Ramos (cell line): ENCODE measurements at regions not wholly inside any gene's neighbourhood (a gene's known extent, or its start where the extent isn't known, plus 50 kb on each side); places are given as distances from the start of the nearest gene placed in this dataset.

Experiments
- in situ Hi-C: fragments of 300-500 bp; cut with MboI; formaldehyde crosslinking; loops from one replicate; pipeline ENCODE4 v1.14.3; 2022; ENCODE audit warnings: low sequenced_read_pairs; ENCODE audit not compliant: unreplicated experiment

DNA sequence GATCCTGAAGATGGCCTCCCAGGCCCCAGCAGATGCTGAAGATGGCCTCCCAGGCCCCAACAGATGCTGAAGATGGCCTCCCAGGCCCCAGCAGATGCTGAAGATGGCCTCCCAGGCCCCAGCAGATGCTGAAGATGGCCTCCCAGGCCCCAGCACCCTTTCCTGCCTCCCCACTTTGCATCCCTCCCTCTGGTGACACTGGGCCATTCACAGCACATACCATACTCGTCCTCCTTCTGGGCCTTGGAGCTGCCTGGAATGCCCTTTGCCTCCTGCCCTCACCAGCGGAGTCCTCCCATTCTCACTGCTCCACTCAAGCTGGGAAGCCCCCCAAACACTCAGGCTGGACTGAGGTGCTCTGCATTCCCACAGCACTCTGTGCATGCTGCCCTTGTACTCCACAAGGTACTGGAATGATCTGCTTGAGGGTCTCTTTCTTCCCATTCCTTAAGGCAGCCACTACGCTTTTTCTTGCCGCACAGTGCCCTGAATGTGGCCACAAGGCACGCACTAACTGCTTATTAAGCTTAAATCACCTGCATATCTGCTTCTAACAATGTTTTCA, 550.0 kb downstream of the BNC2 start:
- in situ Hi-C loops = no loop called here

DNA sequence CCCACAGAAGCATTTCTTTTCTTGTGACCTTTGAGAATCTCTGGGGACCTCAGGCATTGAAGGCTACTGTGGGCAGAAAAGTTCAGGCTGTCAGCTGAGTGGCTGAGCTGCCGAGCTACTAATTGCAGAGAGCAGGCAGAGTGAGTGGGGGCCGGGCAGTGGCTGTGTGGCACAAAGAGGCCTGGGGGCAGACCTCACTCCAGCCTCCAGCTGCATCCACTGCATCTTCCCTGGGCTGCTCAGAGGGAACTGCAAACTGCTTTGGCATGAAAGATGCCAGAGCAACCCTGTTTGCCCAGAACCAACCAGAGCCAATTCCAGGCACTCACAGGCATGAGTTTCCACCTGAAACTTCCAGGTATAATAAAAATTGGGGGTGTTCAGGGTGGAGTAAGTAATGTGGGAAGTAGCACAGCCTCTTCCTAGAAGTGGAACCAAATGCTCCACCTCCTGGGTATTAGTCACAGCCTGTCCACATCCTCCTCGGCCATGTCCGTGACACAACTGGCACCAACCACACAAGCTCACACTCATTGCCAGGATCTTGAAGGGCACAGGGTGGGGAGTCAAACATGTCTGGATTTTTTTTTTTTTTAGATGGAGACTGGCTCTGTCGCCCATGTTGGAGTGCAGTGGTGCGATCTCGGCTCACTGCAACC, 548.9 kb downstream of the BNC2 start:
- in situ Hi-C loops = no loop called here

DNA sequence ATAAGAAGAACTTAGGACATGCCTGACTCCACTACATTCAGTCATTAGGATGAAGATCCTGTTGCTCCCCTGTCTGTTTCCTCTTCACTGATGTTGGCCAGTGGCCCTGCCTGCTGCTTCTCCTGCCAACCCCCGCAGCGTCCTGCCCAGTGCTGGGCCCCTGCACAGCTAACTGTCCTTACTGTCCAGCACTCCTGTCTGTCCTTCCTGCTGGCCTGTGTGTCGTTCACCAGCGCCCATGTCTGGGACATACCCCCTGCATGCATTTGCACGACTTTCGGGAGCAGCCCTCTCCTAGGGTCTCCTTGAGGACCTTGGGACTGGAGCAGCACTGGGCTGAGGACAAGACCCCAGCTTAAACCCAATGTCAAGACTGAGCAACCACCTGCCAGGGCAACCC, 547.6 kb downstream of the BNC2 start:
- in situ Hi-C loops = no loop called here

DNA sequence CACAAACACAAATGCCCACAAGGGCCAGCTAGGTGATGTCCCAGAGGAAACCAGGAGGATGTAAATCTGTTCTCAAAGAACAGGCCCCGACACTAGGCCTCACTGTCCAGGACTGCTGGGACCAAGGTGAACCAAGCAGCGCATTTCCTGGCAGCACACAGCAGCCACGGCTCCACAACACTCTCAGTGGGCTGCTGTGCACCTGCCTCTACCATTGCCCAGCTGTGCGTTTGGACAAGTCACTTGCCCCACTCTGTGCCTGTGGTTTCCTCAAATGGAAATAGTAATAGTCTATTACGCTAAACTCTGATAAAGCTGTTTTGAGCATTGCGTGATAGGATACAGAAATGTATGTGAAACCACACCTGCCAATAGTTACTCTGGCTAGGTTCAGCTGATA, 544.5 kb downstream of the BNC2 start:
- in situ Hi-C loops = no loop called here

DNA sequence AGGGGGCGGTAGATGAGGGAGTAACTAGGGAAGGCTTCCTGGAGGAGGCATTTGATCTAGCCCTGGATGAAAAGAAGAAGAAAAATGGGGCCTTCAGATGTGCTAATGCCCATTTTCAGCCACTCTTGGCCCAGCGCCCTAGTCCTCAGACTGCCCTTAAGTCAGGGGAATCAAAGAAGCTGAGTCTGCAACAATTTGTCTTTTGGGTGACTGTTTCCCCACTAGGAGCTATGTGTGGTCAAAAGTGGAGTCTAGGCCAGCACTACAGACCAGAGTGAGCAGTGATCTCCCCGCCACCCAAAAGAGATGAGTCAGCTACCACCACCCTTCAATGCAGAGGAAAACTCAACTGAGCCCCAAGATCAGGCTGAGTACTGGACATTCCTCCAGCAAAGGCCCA, 542.1 kb downstream of the BNC2 start:
- in situ Hi-C loops = no loop called here

DNA sequence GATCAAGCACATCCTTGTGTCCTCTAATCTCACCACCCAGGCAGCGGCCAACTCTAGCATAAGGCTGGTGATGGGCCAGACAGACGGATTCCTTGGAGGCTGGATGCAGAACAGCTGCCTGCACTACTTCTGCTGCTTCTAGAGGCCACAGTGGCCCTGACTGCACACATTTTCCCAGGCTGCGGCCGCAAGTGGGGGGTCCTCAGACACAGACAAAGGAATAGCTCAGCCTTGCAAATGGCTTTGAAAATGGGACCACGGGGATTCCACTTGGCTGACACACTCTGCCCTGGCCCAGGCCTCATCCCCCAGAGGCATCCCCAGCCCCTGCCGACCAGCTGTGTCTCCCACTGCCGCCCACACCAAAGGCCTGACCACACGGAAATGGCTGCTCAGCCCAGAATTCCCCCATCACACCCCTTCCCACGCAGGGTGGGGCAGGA, 540.8 kb downstream of the BNC2 start:
- in situ Hi-C loops = no loop called here

DNA sequence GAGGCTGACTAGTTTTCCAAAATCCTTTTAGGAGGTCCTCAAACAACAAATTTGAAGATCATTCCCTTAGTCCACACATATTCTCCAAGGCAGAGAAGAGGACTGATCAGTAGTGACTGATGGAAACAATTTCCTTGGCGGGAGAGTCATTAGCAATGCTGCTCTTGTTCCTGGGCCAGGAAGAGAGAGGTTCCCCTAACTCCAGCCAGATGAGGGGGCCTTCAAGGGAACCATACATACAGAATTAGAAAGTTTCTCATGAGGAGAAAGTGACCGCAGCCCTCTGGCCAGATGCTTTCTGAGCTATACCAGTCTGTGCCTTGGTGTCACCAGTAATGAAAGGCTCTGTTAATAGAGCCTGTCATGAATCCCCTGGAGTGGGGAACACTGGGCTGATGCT, 539.4 kb downstream of the BNC2 start:
- in situ Hi-C loops = no loop called here

DNA sequence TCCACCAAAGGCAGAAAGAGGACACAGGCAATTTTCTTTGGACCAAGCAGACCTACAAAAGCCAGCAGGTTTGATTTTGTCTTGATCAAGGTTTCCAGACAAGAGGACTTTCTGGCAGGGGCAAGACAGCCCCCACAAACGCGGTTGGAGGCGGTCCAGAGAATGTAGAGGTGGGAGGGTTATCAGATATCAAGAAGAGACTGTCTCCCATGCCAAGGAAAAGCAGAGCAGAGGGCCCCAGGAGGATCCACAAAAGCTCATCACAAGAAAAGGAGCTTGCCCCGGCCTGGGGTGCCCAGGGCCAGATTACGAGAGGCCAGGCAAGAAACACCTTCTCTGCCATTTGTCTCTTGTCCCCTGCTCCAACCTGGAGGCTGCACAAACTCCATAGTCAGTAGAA, 538.9 kb downstream of the BNC2 start:
- in situ Hi-C loops = no loop called here

DNA sequence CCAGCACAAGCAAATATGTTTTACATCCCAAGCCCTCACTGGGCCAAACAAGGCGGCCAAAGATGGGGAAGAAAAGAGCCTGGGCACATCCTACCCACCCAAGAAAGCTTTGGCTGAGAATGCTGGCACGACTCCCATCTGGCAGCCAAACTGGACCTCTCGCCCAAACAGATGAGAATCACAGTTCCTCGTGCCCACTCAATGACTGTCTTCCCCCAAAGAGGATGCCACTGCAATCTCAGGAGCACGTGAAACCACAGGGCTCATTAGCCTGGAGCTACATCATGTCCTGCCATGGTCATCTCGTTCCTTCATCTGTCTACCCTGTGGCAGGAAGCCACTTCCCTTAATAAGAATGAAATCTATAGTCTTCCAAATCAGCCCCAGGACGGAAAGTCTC, 536.8 kb downstream of the BNC2 start:
- in situ Hi-C loops = no loop called here

DNA sequence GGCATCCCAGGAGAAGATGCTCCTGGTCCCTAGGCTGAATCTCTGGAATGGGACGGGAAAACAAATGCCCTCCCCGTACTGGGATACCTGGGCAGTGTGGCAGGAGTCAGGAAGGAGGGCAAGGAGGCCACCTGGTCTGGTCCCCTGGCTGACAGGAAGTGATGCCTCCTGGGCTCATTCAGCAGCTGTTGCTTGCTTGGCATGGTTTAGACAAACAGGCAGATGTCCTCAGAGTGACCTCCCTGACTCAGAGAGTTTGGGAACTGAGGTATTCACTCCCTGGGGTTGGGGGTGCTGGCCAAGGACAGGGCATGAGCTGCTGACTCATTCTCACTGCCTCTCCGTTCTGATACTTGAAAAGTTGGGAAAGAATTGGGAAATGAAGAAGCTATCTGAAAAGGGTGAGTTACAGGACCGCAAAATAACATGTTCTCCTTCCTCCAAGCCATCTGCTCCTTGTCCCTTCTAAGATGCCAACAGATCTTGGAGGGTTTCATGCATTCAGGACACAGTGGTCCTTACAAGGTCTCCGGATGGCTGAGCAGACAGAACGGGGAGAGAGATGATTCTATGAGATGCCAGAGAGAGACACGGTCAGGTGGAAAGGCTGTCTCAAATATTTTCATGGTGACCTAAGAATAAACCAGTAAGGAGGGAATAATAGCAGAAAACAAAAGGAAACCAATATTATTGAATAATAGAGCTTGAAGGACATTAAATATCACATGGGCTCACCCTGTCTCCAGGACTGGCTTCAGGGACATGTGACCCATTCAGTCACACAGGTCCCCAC, 534.5 kb downstream of the BNC2 start:
- in situ Hi-C loops = no loop called here

DNA sequence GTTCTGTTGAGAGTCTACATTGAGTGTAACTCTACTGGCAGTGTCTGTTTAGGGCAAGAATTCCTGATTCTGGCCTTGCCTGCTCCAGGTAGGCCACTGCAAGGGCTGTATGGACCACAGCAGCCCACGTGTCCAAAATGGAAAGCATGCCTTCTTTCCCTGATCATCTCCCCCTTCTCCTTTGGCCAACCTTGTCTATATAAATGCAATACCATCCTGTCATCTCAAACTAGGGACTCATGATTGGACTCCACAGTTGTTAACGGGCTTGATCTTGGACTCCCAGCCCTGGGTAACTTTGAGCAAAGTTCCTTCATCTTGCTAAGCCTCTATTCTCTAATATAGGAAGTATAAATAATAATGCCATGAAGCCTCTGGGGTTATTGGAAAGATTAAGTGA, 533.6 kb downstream of the BNC2 start:
- in situ Hi-C loops = no loop called here

DNA sequence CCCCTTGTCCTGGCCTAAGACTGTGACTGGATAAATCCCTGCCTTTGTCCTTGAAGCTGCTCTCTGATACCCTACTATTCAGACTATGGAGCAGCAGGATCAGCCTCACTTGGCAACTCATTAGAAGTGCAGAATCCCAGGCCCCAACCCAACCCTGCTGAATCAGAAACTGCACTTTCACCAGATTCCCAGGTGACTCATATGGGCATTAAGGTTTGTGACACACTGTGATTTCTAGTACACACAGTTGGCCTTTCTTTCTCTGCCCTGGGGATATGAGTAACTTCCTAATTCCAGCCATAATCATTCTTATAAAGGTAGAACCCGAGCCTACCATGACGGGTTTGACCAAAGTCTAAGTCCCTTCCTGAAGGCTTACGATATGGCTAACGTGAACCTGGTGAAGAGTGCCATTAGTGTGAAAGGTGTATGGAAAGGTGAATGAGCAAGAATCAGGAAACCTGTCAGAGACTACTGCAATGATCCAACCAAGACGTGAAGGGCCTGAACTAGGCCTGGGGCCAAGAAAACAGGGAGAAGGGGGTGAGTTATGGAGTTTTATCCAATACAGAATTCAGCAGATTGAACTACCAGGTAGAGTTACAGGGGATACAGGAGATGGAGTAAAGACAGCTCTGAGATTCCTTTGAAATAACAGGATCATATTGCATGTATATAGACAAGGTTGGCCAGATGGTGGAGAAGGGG, 533.0 kb downstream of the BNC2 start:
- in situ Hi-C loops = no loop called here

DNA sequence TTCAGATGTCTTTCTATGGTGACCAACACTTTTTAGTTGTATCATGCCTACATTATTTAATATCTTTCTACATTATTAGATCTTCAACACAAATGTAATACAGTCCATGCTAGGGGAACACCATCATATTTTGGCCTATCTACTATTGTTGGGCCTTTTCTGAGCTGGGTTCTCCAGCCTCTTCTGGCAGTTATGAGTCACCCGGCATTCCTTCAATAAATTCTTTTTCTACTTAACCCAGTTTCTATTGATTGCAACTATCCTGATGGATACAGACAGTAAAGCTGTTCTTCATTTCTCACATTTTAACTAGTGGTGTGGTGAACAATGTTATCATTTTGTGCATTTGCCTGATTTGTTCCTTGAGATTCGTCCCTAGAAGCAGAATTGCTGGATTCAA, 529.3 kb downstream of the BNC2 start:
- in situ Hi-C loops = no loop called here

DNA sequence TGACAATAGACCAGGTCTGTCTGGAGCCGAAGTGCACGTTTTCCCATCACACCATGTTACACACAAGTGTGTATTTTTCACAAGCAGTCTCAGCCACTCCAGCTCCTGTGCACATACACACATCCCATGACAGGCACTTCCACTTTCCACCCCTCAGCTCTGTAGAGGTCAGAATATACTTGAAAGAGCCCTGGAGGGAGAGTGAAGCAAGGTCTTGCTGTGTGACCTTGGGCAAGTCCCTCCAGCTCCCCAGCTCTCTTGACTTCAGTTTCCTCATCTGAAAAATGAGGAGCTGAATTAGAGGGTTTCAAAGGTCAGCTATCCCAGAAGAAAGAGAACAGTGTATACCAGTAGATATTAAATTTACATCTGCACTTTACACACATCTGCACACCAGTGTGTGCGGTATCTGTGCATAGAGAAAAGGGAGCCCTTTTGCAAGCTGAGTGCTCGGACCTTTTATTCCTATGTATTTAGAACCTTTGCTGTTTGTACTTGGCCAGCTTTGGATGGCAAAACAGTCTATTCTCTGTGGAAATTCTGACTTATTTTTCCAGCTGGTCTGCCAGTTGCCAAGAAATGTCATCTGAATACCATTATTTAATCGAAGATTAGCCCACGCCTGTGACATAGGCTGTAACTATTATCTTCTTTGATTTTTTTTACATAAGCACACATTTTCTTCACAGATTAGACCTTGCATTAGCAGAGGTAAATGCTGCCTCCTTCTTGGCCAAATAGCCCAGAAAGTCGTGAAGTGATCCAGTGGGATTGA, 528.0 kb downstream of the BNC2 start:
- in situ Hi-C loops = no loop called here

DNA sequence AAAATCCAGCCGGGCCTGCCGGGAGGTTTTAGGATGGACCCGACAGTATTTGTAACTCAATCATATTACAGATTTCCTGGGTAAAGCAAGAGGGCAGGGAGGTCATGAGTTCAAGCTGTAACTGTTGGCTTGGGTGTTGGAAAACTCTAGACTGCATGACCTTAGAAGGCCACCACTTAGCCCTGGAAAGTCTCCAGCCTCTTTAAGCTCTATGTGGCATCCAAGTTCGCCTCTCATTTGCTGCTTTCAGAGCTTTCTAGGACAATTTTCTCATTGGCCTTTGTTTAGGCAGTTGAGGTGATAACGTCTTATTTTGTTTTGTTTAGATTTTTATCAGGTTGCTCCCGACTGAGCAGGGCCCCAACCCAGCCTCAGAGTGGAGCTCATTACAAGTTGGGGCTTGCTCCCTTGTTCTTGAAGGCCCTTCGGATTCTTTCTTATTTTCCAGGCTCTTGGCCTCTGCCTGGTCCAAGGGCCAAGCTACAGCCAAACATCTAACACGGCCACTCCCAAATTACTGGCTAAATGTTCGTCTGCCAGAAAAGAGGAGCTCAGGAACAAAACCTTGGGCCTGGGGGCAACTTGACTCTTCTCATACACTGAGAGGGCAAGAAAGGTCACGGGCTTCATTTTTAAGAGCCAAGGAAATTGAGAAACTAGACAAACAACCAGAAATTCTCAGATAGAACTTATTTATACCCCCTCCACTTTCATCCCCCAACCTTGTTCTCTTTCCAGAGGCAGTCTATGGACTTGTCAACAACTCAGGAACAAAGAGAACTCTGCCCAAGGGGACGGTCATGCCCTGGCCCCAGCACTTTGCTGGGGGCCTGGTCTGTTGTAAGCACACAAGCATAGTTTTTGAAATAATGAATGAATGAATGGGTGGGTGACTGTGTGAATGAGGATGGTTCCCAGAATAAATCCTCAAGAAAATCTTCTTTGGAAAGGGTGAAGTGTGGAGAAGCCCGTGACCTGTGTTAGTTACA, 526.9 kb downstream of the BNC2 start:
- in situ Hi-C loops = no loop called here

DNA sequence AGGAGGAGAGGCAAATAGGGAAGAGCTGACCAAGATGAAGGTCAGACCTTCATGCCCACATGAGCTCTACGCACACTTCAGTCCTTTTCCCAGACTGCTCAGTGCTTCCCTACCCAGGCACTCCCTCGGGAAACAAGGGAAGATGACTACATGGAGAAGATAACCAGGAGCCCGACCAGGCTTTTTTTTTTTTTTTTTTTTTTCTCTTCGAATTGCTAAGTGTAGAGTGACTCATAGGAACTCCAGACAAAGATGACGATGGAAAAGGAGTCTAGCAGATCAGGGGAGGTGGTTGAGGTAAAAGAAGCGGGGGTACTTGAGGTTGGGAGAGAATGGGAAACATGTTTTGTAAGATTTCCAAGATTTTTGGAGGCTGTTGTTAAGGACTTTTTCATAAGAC, 526.1 kb downstream of the BNC2 start:
- in situ Hi-C loops = no loop called here

DNA sequence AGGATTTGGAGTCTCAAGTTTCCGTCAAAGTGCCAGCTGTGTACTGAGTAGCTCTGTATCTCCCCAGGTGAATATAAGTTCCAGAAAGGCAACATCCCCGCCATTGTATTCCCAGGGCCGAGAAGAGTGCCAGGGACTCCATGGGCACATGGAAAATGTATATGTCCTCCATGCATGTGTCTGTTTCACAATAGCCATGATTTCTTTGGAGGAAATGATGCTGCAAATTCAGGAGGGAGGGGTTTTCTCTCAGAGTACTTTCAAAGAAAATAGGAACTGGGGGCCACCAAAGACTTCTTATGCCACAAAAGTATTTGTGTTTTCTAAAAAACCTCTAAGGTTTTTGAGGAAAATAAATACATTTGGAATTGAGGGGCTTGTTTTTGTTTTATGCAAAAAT, 524.6 kb downstream of the BNC2 start:
- in situ Hi-C loops = no loop called here

DNA sequence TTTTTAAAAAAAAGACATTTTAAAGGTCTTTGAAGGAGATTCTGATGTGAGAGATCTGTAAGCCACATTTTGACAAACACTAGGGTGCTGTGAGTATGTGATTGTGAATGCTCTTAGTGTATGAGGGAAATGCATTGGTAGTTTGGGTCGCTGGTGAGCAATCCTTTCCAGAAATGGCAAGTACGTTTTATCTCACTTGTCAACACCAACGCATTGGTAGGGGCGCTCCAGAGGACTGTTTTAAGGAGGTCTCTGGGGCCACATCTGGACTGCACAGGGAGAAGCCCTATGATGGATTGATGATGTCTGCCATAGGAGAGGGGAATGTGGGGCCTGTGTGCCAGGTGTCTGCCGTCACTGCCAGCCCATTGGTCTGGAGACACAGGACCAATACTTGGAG, 522.6 kb downstream of the BNC2 start:
- in situ Hi-C loops = no loop called here

DNA sequence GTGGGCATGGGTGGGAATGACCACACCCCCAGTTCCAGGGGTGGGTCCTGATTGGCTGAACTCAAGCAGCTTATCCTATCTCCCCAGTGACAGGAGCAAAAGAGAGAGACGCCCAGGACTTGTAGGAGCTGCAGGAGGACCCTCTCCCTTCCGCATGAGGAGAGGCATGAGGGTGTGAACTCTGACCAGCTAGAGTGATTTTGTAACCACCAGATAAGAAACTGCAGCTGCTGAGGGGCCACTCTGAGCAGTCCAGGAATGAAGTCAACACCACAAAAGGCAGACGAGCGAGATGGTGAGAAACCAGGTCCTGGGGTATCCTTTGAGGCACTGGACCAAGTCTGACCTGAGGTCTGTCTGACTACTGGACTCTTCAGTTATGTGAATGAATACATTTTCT, 521.9 kb downstream of the BNC2 start:
- in situ Hi-C loops = no loop called here
